Heart left ventricle (tissue), 13 donors: ENCODE measurements at regions not wholly inside any gene's neighbourhood (a gene's known extent, or its start where the extent isn't known, plus 50 kb on each side); places are given as distances from the start of the nearest gene placed in this dataset.

ENCODE experiments used
- POLR2A ChIP-seq, 2 donors: fragments of 450-650 bp; IDR thresholded peaks; one replicate each; pipeline ENCODE4 v1.6.1; 2017; ENCODE audit warnings: antibody characterized with exemption in 2 of 2, mild to moderate bottlenecking in 2 of 2, moderate library complexity in 2 of 2
- TF ChIP-seq, protein P1 (sequence below), 12 donors: fragments of 200-600 bp; sonication (generic) in 4 of 12; IDR thresholded peaks; one replicate each; pipeline versions ENCODE4 v1.5.0 to v1.8.0; 2018 to 2022; ENCODE audit warnings: antibody characterized with exemption in 12 of 12, mild to moderate bottlenecking in 5 of 12
- donor health status: ischemic (EF 13 %, LVEDD 7.1; RV severe dilation, severe dysfunction).
- donor health status: DM: no; HTN: yes; CAD: no.
- donor health status: DM: no; HTN: no; CAD: no.
- donor health status: ischemic (EF 25% LVEDD 6.9; RV normal size, moderate dysfunction).
- donor health status: ischemic (EF 25% LVEDD 5.7; RV mildly dilated, moderate dysfunction).
- donor health status: ischemic (EF 35%, LVEDD 5.7; RV mildly dilated, moderate dysfunction).
- donor health status: nonischemic (EF 11% LVEDD 7.7; RV severe dilation, severe dysfunction).
- donor health status: DM: yes; HTN: yes; CAD: no.
- donor health status: PGD.
- donor health status: ischemic (EF 29% LVEDD 5.4; RV normal size, mild dysfunction).
- donor health status: nonischemic (EF 23%, LVEDD 6.1; RV moderate dilation, normal function).

DNA sequence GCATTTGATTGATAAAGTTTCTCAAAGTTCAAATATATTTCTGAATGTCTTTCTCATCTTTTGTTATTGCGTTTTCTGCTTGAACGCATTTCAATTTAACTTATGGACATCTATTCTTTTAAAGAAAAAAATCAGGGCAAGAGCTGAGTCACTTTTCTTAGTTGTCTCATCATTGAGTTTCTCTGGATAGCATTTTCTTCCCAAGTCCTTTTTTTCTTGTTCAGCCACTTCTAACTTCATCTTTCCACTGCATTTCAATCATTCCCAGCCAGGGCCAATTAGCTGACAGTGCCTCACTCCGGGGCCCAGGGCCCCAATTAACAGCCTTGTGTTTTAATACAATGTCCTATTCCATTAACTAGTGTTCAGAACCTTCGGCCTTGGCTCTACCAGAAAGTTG is 216.3 kb downstream of the B3GLCT start:
- TF ChIP-seq, protein P1, sequence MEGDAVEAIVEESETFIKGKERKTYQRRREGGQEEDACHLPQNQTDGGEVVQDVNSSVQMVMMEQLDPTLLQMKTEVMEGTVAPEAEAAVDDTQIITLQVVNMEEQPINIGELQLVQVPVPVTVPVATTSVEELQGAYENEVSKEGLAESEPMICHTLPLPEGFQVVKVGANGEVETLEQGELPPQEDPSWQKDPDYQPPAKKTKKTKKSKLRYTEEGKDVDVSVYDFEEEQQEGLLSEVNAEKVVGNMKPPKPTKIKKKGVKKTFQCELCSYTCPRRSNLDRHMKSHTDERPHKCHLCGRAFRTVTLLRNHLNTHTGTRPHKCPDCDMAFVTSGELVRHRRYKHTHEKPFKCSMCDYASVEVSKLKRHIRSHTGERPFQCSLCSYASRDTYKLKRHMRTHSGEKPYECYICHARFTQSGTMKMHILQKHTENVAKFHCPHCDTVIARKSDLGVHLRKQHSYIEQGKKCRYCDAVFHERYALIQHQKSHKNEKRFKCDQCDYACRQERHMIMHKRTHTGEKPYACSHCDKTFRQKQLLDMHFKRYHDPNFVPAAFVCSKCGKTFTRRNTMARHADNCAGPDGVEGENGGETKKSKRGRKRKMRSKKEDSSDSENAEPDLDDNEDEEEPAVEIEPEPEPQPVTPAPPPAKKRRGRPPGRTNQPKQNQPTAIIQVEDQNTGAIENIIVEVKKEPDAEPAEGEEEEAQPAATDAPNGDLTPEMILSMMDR (IDR thresholded peaks at IDR 0.05), result no peak
- TF ChIP-seq POLR2A (IDR thresholded peaks at IDR 0.05), result no peak
